Ectodermal cell (in vitro differentiated cells): ENCODE measurements at regions not wholly inside any gene's neighbourhood (a gene's known extent, or its start where the extent isn't known, plus 50 kb on each side); places are given as distances from the start of the nearest gene placed in this dataset.

Experiments used
- H3K27ac ChIP-seq: 2 replicates; pipeline ENCODE4 v1.7.0; 2013; ENCODE audit warnings: mild to moderate bottlenecking, low read depth, low read length; ENCODE audit not compliant: insufficient read depth, poor library complexity, severe bottlenecking
- H3K27me3 ChIP-seq: 2 replicates; pipeline ENCODE4 v1.7.0; 2013; ENCODE audit warnings: mild to moderate bottlenecking, low read length; ENCODE audit not compliant: insufficient read depth, control insufficient read depth, poor library complexity, severe bottlenecking
- H3K36me3 ChIP-seq: one replicate; pipeline ENCODE4 v1.7.0; 2013; ENCODE audit warnings: low read length; ENCODE audit not compliant: control insufficient read depth, insufficient read depth
- H3K4me1 ChIP-seq: one replicate; pipeline ENCODE4 v1.7.0; 2013; ENCODE audit warnings: low read length; ENCODE audit not compliant: control insufficient read depth, insufficient read depth
- H3K4me3 ChIP-seq: 2 replicates; pipeline ENCODE4 v1.7.0; 2013; ENCODE audit warnings: low read depth, low read length, control low read depth; ENCODE audit not compliant: insufficient read depth
- H3K9me3 ChIP-seq: 2 replicates; pipeline ENCODE4 v1.7.0; 2013; ENCODE audit warnings: mild to moderate bottlenecking, low read length, moderate library complexity; ENCODE audit not compliant: control insufficient read depth
- WGBS, 2 experiments: methylation state at CpG; one replicate each; pipeline ENCODE4 v1.1.7; 2013; ENCODE audit warnings: missing lambda C conversion rate in 2 of 2; 5-methylcytosine and 5-hydroxymethylcytosine counted together

DNA sequence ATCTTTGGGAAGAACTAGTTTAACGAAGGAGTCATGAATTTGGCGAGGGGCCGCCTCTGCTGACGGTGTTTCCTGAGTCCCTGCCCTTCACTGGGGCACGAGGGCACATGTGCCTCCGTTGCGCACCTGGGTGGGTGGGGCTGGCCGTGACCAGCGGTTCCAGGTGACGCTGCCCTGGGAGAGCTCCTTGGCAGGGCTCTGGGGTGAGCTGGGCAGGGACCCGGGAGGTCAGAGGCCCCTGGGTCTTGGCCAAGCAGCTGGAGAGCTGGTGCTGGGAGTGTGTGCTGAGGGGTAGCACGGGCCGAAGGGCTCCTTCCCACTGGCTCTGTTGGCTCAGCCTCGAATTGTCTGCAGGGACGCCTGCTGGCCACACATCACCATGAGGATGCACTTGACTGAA lies 104.6 kb downstream of the RTP5 start:
- Histone ChIP-seq H3K4me1 (no peaks in the 10 kb centered on the region), H3K9me3 (no peaks in the 10 kb centered on the region), H3K36me3 (no peaks in the 10 kb centered on the region), H3K4me3 (no peak overlapping the region), H3K27me3 (no peaks in the 10 kb centered on the region), H3K27ac (no peak overlapping the region)
- 93 to 94% methylated on average over 15 of the region's 15 CpGs for WGBS, 2 experiments

DNA sequence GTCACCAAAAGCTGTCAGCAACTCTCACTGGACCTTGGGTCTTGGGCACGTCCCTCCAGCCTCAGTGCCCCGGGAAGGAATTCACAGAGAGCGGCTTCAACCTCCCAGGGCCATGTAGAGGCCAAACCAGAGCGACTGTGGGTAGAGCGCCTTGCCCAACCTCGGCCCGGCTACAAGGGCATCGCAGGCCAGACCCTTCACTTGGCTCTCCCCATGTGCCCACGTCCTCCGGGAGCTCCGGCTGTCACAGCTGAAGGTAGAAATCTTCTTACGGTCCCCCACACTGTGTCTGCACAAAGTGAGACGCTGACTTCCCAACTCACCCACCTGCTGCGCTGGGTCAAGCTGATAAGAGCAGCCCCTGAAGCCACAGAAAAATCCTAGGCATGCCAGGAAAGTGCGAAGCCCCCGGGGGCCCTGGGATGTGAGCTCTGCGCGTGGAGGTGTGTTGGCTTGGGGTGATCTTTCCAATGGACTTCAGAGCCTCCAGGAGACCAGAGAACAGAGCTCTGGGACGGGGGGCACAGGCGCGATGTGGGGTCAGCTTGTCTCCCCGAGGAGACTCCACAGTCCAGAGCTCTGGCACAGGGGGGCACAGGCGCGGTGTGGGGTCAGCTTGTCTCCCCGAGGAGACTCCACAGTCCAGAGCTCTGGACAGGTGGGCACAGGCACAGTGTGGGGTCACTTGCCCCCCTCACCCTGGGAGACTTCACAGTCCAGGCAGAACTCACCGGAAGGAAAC lies 105.5 kb downstream of the RTP5 start:
- no peaks in the 10 kb centered on the region for H3K36me3 ChIP-seq
- no peaks in the 10 kb centered on the region for H3K27me3 ChIP-seq
- no peak overlapping the region for H3K4me3 ChIP-seq
- H3K27ac ChIP-seq = no peak overlapping the region
- 89 to 91% methylated on average over 26 of the region's 26 CpGs for WGBS, 2 experiments
- no peaks in the 10 kb centered on the region for H3K9me3 ChIP-seq
- no peaks in the 10 kb centered on the region for H3K4me1 ChIP-seq

DNA sequence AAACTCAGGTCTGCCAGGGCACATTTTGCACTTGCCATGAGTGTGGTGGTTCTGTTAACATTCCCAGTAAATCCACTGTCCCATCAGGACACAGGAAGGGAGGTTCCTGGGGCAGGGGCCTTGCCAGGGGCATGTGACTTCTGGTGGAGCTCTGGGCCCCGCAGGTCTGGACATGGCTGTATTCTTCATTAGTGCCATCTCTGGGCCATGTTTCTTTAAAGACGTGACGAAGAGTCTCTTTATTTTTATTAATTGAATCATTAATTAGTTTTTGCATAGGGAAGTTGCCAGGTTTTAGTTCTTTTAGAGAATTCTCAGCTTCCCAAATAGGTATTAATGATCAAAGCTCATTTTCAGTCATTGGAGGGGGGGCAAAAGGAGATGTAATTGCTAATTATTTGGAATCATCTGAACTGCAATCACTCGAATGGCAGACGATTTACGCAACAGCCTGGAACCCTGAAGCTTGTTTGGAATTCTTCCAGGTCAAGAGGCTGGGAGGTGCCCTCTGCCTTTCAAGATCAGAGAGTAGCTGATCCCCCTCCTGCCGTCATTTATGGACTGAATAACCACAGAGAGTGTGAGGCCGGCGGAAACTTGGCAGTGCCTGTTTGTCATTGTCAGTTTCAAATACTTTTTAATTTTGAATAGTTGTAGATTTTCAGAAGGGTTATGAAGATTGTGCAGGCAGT lies 106.2 kb downstream of the RTP5 start:
- no peaks in the 10 kb centered on the region for H3K4me1 ChIP-seq

DNA sequence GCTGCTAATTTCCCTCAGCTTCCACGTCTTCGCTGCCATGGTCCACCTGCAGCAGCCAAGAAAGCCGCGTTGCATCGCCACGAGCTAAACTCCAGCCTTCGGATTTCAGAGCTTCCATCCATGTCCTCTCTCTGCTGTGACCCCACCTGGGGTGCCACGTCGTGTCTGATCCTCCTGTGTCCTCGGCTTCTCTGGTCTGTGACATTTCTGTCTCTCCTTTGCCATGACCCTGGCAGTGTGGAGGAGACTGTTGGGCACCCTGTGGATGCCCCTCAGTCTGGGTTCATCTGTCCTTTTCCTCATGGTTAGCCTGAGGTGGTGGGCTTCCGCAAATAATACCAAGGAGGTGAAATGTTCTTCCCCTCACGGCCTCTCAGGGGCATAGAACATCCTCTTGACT lies 106.8 kb downstream of the RTP5 start:
- H3K4me1 ChIP-seq = no peaks in the 10 kb centered on the region
- H3K36me3 ChIP-seq = no peaks in the 10 kb centered on the region
- H3K27ac ChIP-seq = no peak overlapping the region
- 84 to 87% methylated on average over 12 of the region's 12 CpGs for WGBS, 2 experiments
- H3K4me3 ChIP-seq = no peak overlapping the region
- H3K27me3 ChIP-seq = no peaks in the 10 kb centered on the region
- H3K9me3 ChIP-seq = no peaks in the 10 kb centered on the region

More for the DNA sequence above, 106.2 kb downstream of the RTP5 start:
- Histone ChIP-seq H3K27me3 (no peaks in the 10 kb centered on the region), H3K9me3 (no peaks in the 10 kb centered on the region), H3K4me3 (no peak overlapping the region), H3K27ac (no peak overlapping the region), H3K36me3 (no peaks in the 10 kb centered on the region)
- 88 to 91% methylated on average over 7 to 9 of the region's 9 CpGs for WGBS, 2 experiments

DNA sequence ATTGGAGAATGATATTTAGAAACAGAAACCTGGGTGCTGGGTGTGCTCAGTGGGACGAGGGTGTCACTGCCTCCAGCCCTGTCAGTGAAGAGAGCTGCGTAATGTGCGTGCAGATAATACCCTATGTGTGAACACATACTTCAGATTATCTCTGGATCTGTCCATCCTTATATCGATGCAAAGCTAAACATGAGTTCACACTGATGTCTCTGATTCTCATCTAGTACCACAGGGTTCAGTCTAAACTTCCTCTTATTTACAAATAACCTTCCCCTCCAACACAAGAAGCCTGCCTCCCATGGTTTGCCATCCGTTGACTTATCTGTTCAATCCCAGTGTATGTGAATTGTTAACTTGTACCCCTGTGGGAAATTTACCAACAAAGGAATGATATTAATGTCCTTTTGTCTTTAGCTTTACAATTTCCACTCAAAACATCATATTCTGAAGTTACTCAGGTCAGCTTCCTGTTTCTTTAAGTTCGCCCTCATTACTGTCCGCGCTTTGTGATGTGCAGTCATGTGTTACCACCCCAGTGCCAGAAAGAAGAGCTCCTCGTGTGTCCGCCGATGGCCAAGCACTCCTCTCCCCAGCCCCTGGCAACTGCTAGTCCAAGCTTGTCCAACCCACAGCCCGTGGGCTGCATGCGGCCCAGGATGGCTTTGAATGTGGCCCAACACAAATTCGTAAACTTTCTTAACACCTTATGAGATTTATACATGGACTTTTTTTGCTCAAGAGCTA lies 108.2 kb downstream of the RTP5 start:
- Histone ChIP-seq H3K36me3 (no peaks in the 10 kb centered on the region), H3K9me3 (no peaks in the 10 kb centered on the region), H3K4me1 (no peaks in the 10 kb centered on the region), H3K4me3 (no peak overlapping the region), H3K27ac (no peak overlapping the region), H3K27me3 (no peaks in the 10 kb centered on the region)
- 94 to 96% methylated on average over 14 of the region's 14 CpGs for WGBS, 2 experiments

DNA sequence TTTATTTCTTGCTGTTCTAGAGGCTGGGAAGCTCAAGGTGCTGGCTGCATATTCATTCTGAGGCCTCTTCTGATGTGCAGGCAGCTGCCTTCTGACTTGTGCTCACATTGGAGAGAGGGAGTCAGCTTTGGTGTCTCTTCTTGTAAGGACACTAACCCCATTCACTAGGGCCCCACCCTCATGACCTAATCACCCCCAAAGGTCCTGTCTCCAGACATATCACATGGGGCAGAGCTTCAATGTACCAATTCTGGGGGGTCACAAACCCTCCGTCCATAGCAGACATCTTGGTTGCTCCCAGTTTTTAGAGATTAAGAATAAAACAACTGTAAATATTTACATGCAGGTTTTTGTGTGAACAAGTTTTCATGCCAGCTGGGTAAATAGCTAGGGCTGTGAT lies 109.1 kb downstream of the RTP5 start:
- Histone ChIP-seq H3K27me3 (no peaks in the 10 kb centered on the region), H3K4me3 (no peak overlapping the region)
- WGBS, 2 experiments = 100% methylated on average over 1 of the region's 1 CpG; no CpG with 5 or more reads in 1 of the 2 experiments

DNA sequence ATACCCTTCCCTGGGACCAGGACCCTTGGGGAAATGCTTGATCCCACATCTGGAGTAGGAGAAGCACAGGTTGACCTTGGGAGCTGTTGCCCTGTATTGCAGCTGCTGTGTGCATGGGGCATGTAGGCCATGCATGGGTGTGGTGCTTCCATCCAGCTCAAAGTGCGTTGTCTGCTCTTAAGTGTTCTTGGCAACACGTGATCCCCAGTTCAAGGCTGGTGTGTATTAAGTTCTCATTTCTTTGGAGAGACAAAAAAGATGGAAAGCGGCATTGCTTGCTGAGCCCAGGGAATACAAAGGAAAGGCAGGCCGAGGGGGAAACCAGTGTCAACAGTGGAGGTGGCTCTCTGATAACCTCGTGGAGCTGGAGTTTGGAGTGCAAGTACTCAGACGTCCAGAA lies 110.7 kb downstream of the RTP5 start:
- Histone ChIP-seq H3K9me3 (no peaks in the 10 kb centered on the region), H3K36me3 (no peaks in the 10 kb centered on the region), H3K27ac (no peak overlapping the region), H3K4me3 (no peak overlapping the region), H3K27me3 (no peaks in the 10 kb centered on the region), H3K4me1 (no peaks in the 10 kb centered on the region)
- WGBS, 2 experiments = 82 to 88% methylated on average over 6 of the region's 6 CpGs

More for the DNA sequence above, 109.1 kb downstream of the RTP5 start:
- Histone ChIP-seq H3K27ac (no peak overlapping the region), H3K9me3 (no peaks in the 10 kb centered on the region), H3K4me1 (no peaks in the 10 kb centered on the region), H3K36me3 (no peaks in the 10 kb centered on the region)

DNA sequence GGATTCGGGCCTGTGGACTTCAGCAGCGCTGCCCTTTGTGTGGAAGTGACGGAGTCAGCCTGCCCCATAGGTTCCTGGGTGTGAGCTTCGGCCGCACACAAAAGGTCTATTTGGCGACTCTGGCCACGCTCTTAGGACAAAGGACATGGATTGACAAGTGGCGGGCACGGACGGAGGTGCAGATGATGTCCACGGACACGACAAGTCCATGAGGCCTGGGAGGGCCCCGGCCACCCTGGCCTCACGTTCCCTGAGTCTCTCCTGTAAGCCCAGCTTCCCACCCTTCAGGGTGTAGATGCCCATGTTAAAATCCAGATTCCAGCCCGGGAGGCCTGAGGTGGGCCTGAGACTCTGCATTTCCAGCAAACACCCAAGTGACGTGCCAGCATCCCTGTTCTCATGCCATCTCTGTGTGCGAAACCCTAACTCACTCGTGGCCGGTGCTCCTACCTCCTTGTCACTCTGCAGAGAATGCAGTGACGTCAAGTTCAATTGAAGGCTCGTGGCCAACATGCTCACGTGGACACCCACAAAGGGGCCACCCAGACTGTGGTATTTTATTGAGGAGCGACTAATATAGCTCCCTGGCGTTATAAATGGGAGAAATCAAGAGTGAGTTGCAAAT lies 111.7 kb downstream of the RTP5 start:
- Histone ChIP-seq H3K4me1 (no peaks in the 10 kb centered on the region), H3K4me3 (no peak overlapping the region), H3K9me3 (no peaks in the 10 kb centered on the region), H3K27ac (no peak overlapping the region), H3K36me3 (no peaks in the 10 kb centered on the region), H3K27me3 (no peaks in the 10 kb centered on the region)
- WGBS, 2 experiments = 95% methylated on average over 24 of the region's 24 CpGs

DNA sequence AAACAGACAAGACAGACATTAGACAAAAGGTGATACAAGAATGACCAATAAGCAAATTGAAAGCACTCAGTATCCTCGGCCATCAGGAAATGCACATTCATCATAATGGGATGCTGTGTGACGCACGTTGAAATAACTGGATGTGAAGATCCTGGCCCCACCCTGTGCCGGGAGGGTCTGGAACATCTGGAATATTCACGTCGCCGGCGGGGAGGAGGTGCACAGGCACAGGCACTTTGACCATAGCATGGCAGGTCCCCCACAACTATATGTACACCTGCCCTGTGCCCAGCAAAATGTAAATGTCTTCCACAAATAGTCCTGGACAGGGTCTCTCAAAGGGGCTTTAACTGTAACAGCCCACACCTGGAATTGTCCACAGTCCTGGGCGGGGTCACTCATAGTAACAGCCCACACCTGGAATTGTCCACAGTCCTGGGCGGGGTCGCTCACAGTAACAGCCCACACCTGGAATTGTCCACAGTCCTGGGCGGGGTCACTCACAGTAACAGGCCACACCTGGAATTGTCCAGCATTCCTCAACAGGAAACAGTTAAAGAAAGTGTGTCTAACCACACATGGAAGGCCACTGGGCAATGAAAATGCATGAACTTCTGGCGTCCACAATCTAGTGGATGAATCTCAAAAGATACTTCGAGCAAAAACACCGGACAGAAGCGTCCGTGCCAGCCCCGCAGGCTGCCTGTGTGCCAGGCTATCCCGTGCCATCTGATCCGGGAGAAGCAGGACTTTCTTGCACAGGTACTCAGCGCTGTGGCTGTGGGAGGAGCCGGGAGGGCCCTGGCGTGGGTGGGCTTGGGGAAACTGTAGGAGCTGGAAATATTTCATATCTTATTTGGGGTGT lies 113.4 kb downstream of the RTP5 start:
- Histone ChIP-seq H3K36me3 (no peaks in the 10 kb centered on the region), H3K27ac (no peak overlapping the region), H3K27me3 (no peaks in the 10 kb centered on the region), H3K9me3 (no peaks in the 10 kb centered on the region), H3K4me1 (no peaks in the 10 kb centered on the region), H3K4me3 (no peak overlapping the region)
- WGBS, 2 experiments = 93% methylated on average over 23 of the region's 23 CpGs
